ENCODE measurements at regions not wholly inside any gene's neighbourhood (a gene's known extent, or its start where the extent isn't known, plus 50 kb on each side); places are given as distances from the start of the nearest gene placed in this dataset.

GRCh38 chr17:6259899-6260298, 175.0 kb downstream of the AIPL1 start (continued):
- TF ChIP-seq ZNF518B (CRISPR knock-in tag; IDR thresholded peaks at IDR 0.05) (no peak), ZNF507 (tag; conservative IDR thresholded peaks at IDR 0.05) (no peak), NUFIP1 (IDR thresholded peaks at IDR 0.05; ENCODE audit: partially characterized antibody) (no peak), E2F5 (CRISPR knock-in tag; IDR thresholded peaks at IDR 0.05) (no peak), TRIM25 (IDR thresholded peaks at IDR 0.05; ENCODE audit: borderline replicate concordance) (no peak)

Data from K562 (cell line).